DND-41 (cell line): ENCODE measurements at regions not wholly inside any gene's neighbourhood (a gene's known extent, or its start where the extent isn't known, plus 50 kb on each side); places are given as distances from the start of the nearest gene placed in this dataset.

Experiments
- CTCF ChIP-seq: IDR thresholded peaks from 2 replicates; pipeline ENCODE4 v1.5.1; 2012; ENCODE audit warnings: borderline replicate concordance, low read length, moderate library complexity, mild to moderate bottlenecking; ENCODE audit not compliant: poor library complexity, severe bottlenecking; ENCODE audit errors: extremely low read depth
- EZH2 ChIP-seq: IDR thresholded peaks from 3 replicates; pipeline ENCODE4 v1.6.1; 2012; ENCODE audit warnings: borderline replicate concordance, low read depth, mild to moderate bottlenecking, moderate library complexity, low read length, inconsistent platforms; ENCODE audit not compliant: severe bottlenecking

DNA sequence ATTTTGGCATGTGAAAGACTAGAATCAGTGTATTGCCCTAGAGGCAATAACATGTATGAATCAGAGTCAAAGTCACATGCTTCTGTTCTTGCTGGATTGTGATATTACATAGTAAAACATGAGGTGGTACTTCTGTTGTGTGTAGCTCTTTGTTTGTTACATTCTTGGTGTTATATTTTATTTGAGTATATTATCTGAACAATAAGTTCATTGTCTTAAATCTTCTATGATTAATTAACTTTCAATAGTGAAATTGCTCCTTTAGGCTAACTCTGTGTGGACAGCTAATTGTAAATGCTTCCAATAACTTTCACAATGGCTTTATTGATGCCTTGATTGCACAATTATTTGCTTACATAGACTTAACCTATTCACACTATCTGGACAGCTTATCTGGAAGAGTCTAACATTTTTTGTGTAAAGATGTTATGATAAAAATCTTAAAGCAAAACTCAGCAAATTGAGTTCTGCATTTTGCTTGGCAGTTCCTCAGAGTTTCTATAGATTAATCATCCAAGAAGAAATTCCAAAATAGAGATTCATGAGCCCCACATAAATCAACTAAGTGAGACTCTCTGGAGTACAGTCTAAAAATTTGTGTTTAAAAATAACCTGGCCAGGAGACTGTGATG, 239.6 kb upstream of the TUSC1 start:
- TF ChIP-seq CTCF (no peak), EZH2 (no peak)
